HCT116 (cell line): ENCODE measurements at regions not wholly inside any gene's neighbourhood (a gene's known extent, or its start where the extent isn't known, plus 50 kb on each side); places are given as distances from the start of the nearest gene placed in this dataset.

Source experiments
- ATAC-seq: fragments of 200-7000 bp; cut with Tn5 transposase; 2 replicates; pipeline ENCODE4 v1.9.1; 2020; ENCODE audit warnings: mild to moderate bottlenecking, moderate library complexity
- BruUV-seq: library from RNA; stranded (reverse); fragments of 400-500 nt; replicated peaks from 2 replicates; lab custom pipeline; 2021; lab: Mats Ljungman, UMichigan
- CTCF ChIA-PET: fragments of 300-600 bp; sonication (Branson Sonifier 250); formaldehyde crosslinking; loops from one replicate; lab custom pipeline; 2021; ENCODE audit warnings: antibody characterized with exemption; lab: Charles Lee
- POLR2A ChIA-PET: fragments of 300-600, 350-600 bp; sonication (Branson Sonifier 250); formaldehyde crosslinking; loops from one replicate; lab custom pipeline; 2021; ENCODE audit warnings: antibody characterized with exemption; lab: Charles Lee
- RAD21 ChIA-PET, 2 experiments: fragments of 300-600 bp; sonication (Branson Sonifier 250); formaldehyde crosslinking; loops; one replicate each; lab custom pipeline; 2023; ENCODE audit warnings: low total read pairs in 2 of 2; ENCODE audit not compliant: uncharacterized antibody in 2 of 2, unreplicated experiment in 2 of 2, low non-redundant PET in 1 of 2; lab: Charles Lee
- DNase-seq: peaks from one replicate; pipeline ENCODE4 v3.0.0-alpha.2; 2010; ENCODE audit warnings: low read depth, low spot score
- H2AFZ ChIP-seq: fragments of 200-600 bp; shearing (Covaris generic), sonication (generic); 2 replicates; pipeline ENCODE4 v1.6.1; 2017; ENCODE audit warnings: low read depth, mixed run types, mixed read lengths, antibody characterized with exemption, low read length; ENCODE audit not compliant: poor library complexity, severe bottlenecking
- H3K27ac ChIP-seq: 2 replicates; pipeline ENCODE4 v1.5.1; 2012; ENCODE audit warnings: low read depth, low read length
- H3K27me3 ChIP-seq: fragments of 200-600 bp; sonication (generic); 2 replicates; pipeline ENCODE4 v1.6.1; 2016; ENCODE audit warnings: mixed run types, low read length, mixed read lengths; ENCODE audit not compliant: insufficient read depth
- H3K36me3 ChIP-seq, 2 experiments: fragments of 200-500 bp in 1 of 2; fragments of 200-600 bp in 1 of 2; sonication (Bioruptor generic) in 1 of 2; sonication (generic) in 1 of 2; 2 replicates each; pipeline versions ENCODE4 v1.5.1 to v1.6.1; 2014 to 2016; ENCODE audit warnings: low read length in 2 of 2, inconsistent platforms in 1 of 2, mixed read lengths in 1 of 2, mixed run types in 1 of 2; ENCODE audit not compliant: insufficient read depth in 2 of 2, control insufficient read depth in 1 of 2
- H3K4me1 ChIP-seq, 2 experiments: fragments of 200-600 bp in 1 of 2; sonication (generic) in 1 of 2; 2 replicates each; pipeline versions ENCODE4 v1.5.1 to v1.6.1; 2012 to 2017; ENCODE audit warnings: low read length in 2 of 2, inconsistent platforms in 1 of 2, mild to moderate bottlenecking in 1 of 2, mixed read lengths in 1 of 2, mixed run types in 1 of 2, moderate library complexity in 1 of 2; ENCODE audit not compliant: insufficient read depth in 2 of 2, control insufficient read depth in 1 of 2
- H3K4me2 ChIP-seq: fragments of 200-600 bp; sonication (generic); 2 replicates; pipeline ENCODE4 v1.6.1; 2017; ENCODE audit warnings: mixed run types, low read length, mixed read lengths
- H3K4me3 ChIP-seq, 2 experiments: fragments of 200-600 bp in 1 of 2; sonication (generic) in 1 of 2; replicated peaks in 1 of 2; 2 replicates each; pipeline ENCODE4 v1.5.1; 2011 to 2016; ENCODE audit warnings: low read length in 2 of 2, control low read depth in 1 of 2, low read depth in 1 of 2, mild to moderate bottlenecking in 1 of 2, mixed read lengths in 1 of 2, mixed run types in 1 of 2
- H3K79me2 ChIP-seq: fragments of 200-600 bp; sonication (generic); 2 replicates; pipeline ENCODE4 v1.6.1; 2017; ENCODE audit warnings: mild to moderate bottlenecking, mixed run types, low read length, moderate library complexity, mixed read lengths; ENCODE audit not compliant: insufficient read depth
- H3K9ac ChIP-seq: fragments of 200-600 bp; sonication (generic); 2 replicates; pipeline ENCODE4 v1.6.1; 2016; ENCODE audit warnings: low read length, mixed read lengths
- H3K9me2 ChIP-seq: fragments of 200-600 bp; sonication (generic), shearing (Covaris generic); 2 replicates; pipeline ENCODE4 v1.6.1; 2017; ENCODE audit warnings: mixed run types, mild to moderate bottlenecking, moderate library complexity; ENCODE audit not compliant: insufficient read depth
- H3K9me3 ChIP-seq, 2 experiments: fragments of 200-500 bp in 1 of 2; fragments of 200-600 bp in 1 of 2; sonication (Bioruptor generic) in 1 of 2; sonication (generic) in 1 of 2; 2 replicates each; pipeline ENCODE4 v1.6.1; 2014 to 2017; ENCODE audit warnings: low read length in 2 of 2, mixed read lengths in 2 of 2, inconsistent platforms in 1 of 2, low read depth in 1 of 2, mild to moderate bottlenecking in 1 of 2, mixed run types in 1 of 2, moderate library complexity in 1 of 2; ENCODE audit not compliant: control insufficient read depth in 1 of 2, insufficient read depth in 1 of 2
- H4K20me1 ChIP-seq: fragments of 200-600 bp; sonication (generic), shearing (Covaris generic); 2 replicates; pipeline ENCODE4 v1.6.1; 2017; ENCODE audit warnings: mixed run types, mild to moderate bottlenecking, moderate library complexity; ENCODE audit not compliant: insufficient read depth
- ATF3 ChIP-seq: IDR thresholded peaks from 2 replicates; pipeline ENCODE4 v1.6.1; 2012
- CEBPB ChIP-seq: IDR thresholded peaks from 2 replicates; pipeline ENCODE4 v1.6.1; 2012; ENCODE audit warnings: low read depth
- CTCF ChIP-seq, 3 experiments: fragments of 200-600 bp in 1 of 3; sonication (generic) in 1 of 3; IDR thresholded peaks in 2 of 3; conservative IDR thresholded peaks in 1 of 3; 2 replicates each; pipeline ENCODE4 v1.5.1; 2012 to 2017; ENCODE audit warnings: low read depth in 2 of 3, low read length in 2 of 3, antibody characterized with exemption in 1 of 3, borderline replicate concordance in 1 of 3, control low read depth in 1 of 3, mild to moderate bottlenecking in 1 of 3, mixed read lengths in 1 of 3, mixed run types in 1 of 3, moderate library complexity in 1 of 3; ENCODE audit not compliant: insufficient read depth in 1 of 3
- EGR1 ChIP-seq: IDR thresholded peaks from 2 replicates; pipeline ENCODE4 v1.6.1; 2012; ENCODE audit warnings: low read depth
- ELF1 ChIP-seq: IDR thresholded peaks from 2 replicates; pipeline ENCODE4 v1.6.1; 2012; ENCODE audit warnings: low read depth, borderline replicate concordance
- EZH2 ChIP-seq: fragments of 200-600 bp; sonication (generic); IDR thresholded peaks from 2 replicates; pipeline ENCODE4 v1.6.1; 2017; ENCODE audit warnings: antibody characterized with exemption, mixed run types
- FOSL1 ChIP-seq: IDR thresholded peaks from 2 replicates; pipeline ENCODE4 v1.6.1; 2012; ENCODE audit warnings: low read depth
- POLR2AphosphoS5 ChIP-seq: IDR thresholded peaks from 2 replicates; pipeline ENCODE4 v1.6.1; 2011; ENCODE audit warnings: mild to moderate bottlenecking, low read depth, low read length, moderate library complexity
- REST ChIP-seq: IDR thresholded peaks from 2 replicates; pipeline ENCODE4 v1.6.1; 2012; ENCODE audit warnings: low read depth
- SP1 ChIP-seq: IDR thresholded peaks from 2 replicates; pipeline ENCODE4 v1.6.1; 2012; ENCODE audit warnings: low read depth
- SRF ChIP-seq: IDR thresholded peaks from 2 replicates; pipeline ENCODE4 v1.6.1; 2012; ENCODE audit warnings: low read depth
- YY1 ChIP-seq: IDR thresholded peaks from 2 replicates; pipeline ENCODE4 v1.6.1; 2011; ENCODE audit warnings: low read length, low read depth, moderate library complexity, mild to moderate bottlenecking; ENCODE audit not compliant: insufficient replicate concordance; ENCODE audit errors: extremely low read depth
- ZFX ChIP-seq: fragments of 450-650 bp; IDR thresholded peaks from 2 replicates; pipeline ENCODE4 v1.6.1; 2017
- ZNF274 ChIP-seq: fragments of 200-500 bp; sonication (Bioruptor generic); IDR thresholded peaks from 2 replicates; pipeline ENCODE4 v1.6.1; 2014; ENCODE audit warnings: mild to moderate bottlenecking, low read depth, low read length, inconsistent platforms
- intact Hi-C: fragments of 100-400 bp; cut with micrococcal nuclease; formaldehyde crosslinking; loops from 2 replicates; pipeline ENCODE4 v1.10.0; 2022

- Histone ChIP-seq H3K27me3 (peaks cover 53% of the 10 kb centered on the region), H3K9me3 (no peaks in the 10 kb centered on the region), H3K36me3 (no peaks in the 10 kb centered on the region), H3K4me2 (no peak overlapping the region), H4K20me1 (no peaks in the 10 kb centered on the region), H3K9ac (no peak overlapping the region), H3K79me2 (no peaks in the 10 kb centered on the region), H2AFZ (no peak overlapping the region), H3K4me1 (no peaks in the 10 kb centered on the region), H3K9me2 (no peaks in the 10 kb centered on the region), H3K27ac (no peak overlapping the region), H3K4me3 (no peak overlapping the region)
- ChIA-PET POLR2A (no interaction called here), CTCF (no interaction called here), RAD21 (no interaction called here)
- intact Hi-C loops = no loop called here
- TF ChIP-seq ATF3 = no peak
- no peak for TF ChIP-seq POLR2AphosphoS5
- TF ChIP-seq ELF1 = no peak
- TF ChIP-seq FOSL1 = no peak
- no peak for TF ChIP-seq CEBPB
- no peak for TF ChIP-seq CTCF (IDR thresholded peaks at IDR 0.05 in 2 of 3, conservative IDR thresholded peaks at IDR 0.05 in 1 of 3; ENCODE audit: borderline replicate concordance in 1 of 3, insufficient read depth in 1 of 3, low read depth in 2 of 3, low read length in 2 of 3)
- TF ChIP-seq ZNF274 = no peak
- TF ChIP-seq EZH2 = no peak
- TF ChIP-seq REST = no peak
- TF ChIP-seq YY1 = no peak
- no peak for TF ChIP-seq EGR1
- no peak for TF ChIP-seq SP1
- no peak for TF ChIP-seq ZFX
- no peak for TF ChIP-seq SRF
- no TSS peak for BruUV-seq
- DNase-seq = no peak
- no peak for ATAC-seq
Measured at GRCh38 chr13:94956417-94957110, 244.2 kb upstream of the SOX21 start.
